Skin of body (tissue), 1 donor: ENCODE measurements at regions not wholly inside any gene's neighbourhood (a gene's known extent, or its start where the extent isn't known, plus 50 kb on each side); places are given as distances from the start of the nearest gene placed in this dataset.
A peak's percentile ranks its signal among the peaks of the same experiment; 100 is the strongest.

ENCODE experiments used
- DNase-seq: peaks from one replicate; lab custom pipeline; 2025; lab: John Stamatoyannopoulos, UW

- no peak for DNase-seq
Measured at GRCh38 chr4:180449395-180449956, 1793.7 kb upstream of the TENM3 start.

DNA sequence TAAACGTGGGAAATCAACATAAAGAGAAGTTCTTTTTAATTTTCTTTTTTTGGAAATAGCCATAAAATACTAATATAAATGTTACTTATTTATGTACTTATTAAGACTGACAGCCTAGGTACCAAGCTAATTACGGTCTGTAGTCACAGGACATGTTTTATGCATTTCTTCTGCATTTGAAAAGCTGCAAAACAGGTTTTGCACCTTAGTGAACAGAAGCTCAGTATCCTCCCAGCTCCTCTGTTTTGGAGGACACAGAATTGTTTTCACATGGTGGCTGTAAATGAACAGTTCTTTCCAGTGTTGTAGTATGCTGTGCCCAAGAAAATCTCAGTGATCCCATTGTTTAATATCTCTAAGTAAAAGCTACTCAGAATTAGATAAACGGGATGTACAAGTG lies 1788.0 kb upstream of the TENM3 start:
- no peak for DNase-seq

DNA sequence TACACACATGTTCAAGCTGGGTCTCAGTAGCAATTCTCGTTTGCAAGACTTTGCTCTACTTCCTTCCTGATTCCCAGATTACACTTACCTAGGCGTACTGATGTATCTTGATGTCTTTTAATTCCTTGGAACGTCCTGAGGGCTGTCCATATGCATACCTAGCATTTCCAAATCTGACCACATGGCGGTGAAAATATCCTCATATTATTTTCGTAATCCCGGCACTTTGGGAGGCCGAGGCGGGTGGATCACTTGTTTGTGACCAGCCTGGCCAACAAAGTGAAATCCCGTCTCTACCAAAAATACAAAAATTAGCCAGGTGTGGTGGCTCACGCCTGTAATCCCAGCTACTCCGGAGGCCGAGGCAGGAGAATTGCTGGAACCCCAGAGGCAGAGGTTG lies 1786.3 kb upstream of the TENM3 start:
- DNase-seq: no peak

DNA sequence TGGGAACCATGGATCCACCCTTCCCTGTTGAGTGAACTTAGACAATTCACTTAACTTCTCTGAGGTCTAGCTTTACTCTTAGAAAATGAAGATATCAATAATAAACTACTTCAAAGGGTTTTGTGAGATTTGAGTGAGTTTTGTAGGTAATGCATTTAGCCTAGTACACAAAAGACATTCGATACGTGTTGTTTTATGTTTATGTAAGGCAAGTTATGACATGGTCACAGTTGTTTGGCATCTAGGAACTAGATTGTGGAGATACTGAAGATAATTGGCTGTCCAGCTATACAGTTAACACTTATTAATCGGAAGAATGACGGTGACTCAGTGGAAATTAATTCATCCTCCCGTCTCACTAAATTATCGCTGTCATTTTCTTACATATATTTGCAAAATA lies 1781.1 kb upstream of the TENM3 start:
- DNase-seq: no peak

- DNase-seq: no peak
Measured at GRCh38 chr4:180465364-180465763, 1777.8 kb upstream of the TENM3 start.

DNA sequence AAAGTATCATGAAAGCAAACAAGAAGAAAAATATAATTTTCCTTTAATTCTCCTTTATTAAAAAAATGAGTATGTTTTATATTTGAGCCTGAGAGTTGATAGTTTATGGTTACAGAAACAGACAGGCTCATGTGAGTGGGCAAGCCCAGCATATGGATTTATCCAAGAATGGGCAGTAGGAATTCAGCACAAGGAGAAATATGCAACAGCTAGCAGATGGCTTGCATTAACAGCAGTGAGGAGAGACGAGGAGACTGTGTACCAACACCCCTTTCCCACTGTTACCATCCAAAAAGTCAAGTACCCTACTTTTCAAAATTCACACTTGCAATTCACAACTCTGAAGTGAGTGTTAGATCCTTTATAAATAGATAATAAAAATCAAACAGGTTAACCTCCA lies 1760.2 kb upstream of the TENM3 start:
- no peak for DNase-seq

DNA sequence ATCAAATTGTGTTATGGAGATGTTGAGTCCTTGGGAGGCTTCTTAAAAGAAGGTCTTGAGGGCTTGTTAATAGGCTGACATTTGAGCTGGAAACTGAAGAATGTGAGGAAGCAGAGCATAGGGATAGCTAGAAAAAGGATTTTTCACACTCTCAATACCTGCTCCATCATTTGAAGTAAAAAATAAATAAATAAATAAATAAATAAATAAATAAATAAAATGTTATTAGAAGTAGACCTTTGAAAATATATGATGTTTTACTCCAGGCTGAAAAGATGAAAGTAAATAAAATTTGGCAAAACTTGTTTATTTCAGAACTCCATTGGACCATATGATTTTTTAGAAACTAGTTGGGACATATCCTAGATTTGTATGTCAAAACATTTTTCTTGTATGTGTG lies 1757.8 kb upstream of the TENM3 start:
- DNase-seq: no peak

GRCh38 chr4:180486342-180486741 lies 1756.9 kb upstream of the TENM3 start:
- no peak for DNase-seq

- DNase-seq: no peak
Measured at GRCh38 chr4:180489787-180490186, 1753.4 kb upstream of the TENM3 start.

GRCh38 chr4:180491210-180491609 lies 1752.0 kb upstream of the TENM3 start:
- DNase-seq: no peak

DNA sequence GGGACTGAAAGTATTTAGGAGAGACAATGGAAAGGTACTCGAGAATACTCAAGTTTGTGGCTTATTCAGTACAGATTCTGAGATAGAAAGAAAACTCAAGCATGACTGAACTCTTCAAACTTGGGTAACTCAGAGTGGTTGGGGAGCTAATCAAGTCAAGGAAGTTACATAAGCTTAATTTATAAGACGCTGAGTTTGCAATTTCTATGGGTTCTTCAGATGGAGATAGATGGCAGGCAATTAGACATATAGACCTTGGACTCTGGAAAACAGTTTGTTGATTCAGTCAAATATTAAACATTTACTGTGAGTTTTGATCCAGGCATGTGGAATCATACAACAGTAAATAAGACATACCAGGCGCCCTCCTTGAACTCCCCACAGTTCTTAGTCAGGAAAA lies 1749.9 kb upstream of the TENM3 start:
- DNase-seq: no peak

GRCh38 chr4:180500154-180500553 lies 1743.0 kb upstream of the TENM3 start:
- no peak for DNase-seq

DNA sequence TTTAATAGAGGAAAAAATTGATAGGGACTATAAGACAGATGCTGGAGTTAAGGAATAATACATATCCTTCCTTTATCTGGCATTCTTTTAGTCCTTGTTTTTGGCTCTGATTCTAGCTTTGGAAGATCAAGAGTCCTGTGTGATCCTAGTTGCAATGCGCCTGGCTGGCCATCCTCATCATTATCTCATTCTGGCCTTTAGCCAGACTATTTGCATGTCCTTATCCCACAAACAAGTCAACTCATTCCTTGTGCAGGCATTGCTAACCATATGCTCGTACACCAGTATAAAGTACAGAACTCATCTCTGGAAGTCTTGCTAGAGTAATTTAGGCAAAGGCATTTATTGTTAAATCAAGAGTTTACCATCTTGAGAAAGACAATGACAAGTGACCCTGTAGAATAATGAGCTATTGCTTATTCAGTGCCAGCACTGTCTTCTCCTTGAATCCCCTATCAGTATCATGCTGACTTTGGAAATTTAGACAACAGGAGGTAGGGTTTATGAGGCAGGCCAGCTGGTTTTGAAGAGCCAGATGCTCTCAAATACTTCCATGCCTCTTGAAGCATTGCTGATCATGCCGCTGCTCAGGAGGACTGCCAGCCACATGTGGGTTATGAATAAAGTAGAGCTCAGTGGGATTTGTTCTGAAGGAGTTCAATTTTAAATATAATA lies 1730.3 kb upstream of the TENM3 start:
- DNase-seq: peak; percentile 19

- no peak for DNase-seq
Measured at GRCh38 chr4:180518906-180519305, 1724.3 kb upstream of the TENM3 start.

DNA sequence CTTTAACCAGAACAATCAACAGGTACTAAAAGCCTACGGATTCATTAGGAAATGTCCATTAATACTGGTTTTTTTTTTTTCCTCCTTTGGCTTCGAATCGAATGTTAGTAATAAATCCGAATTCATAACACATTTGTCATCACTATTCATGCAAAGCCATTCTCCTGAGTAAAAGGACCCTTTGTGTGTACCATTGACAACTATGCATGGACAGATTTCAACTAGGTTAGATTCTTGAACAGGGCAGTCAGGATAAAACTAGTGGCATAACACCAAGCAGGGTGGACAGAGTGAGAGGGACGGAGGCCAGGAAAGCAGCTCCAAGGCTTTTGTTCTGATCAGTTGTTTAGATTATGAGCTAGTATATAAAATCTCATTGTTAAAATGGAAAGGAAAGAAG lies 1722.0 kb upstream of the TENM3 start:
- DNase-seq: no peak

- no peak for DNase-seq
Measured at GRCh38 chr4:180525523-180526077, 1717.6 kb upstream of the TENM3 start.

- no peak for DNase-seq
Measured at GRCh38 chr4:180528003-180528402, 1715.2 kb upstream of the TENM3 start.

GRCh38 chr4:180530787-180531186 lies 1712.4 kb upstream of the TENM3 start:
- no peak for DNase-seq

- no peak for DNase-seq
Measured at GRCh38 chr4:180532691-180533090, 1710.5 kb upstream of the TENM3 start.

GRCh38 chr4:180538384-180539057 lies 1704.7 kb upstream of the TENM3 start:
- DNase-seq: no peak

DNA sequence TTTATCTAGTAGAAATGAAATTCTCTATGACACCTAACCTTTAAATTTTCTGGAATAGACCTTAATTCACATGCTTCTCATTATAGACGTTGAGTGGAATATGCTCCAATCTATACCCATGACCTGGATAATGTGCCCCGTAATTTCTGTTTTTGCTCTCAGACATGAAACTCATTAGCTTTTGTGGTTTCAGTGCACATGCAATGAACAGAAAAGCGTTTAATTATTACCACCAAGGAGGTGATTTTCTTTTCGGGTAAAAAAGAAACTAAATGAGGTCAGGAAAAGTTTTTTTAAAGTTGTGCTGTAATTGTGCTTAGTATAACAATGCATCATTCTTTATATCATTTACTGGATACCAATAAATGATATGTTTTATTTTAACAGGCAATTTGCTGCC lies 1703.9 kb upstream of the TENM3 start:
- DNase-seq: no peak

DNA sequence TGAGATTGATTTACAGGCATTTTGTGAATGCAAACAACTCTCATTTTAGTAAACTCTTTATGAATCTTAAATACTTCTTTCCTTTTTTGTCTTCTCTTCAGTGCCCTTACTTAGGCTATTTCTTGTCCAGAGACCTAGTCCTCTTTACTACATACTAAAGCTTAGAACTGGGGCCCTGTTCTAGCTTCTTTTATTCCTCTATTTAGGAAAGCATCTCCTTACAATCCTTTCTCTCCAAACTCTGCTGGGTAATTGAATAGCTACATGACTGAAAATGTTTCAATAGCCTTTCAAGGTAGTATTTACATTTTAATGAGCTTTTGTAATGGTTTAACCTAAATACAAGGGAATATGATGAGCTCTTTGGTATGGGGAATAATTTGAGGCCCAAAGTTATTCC lies 1701.5 kb upstream of the TENM3 start:
- DNase-seq: no peak
